Ishikawa (cell line): ENCODE measurements at regions not wholly inside any gene's neighbourhood (a gene's known extent, or its start where the extent isn't known, plus 50 kb on each side); places are given as distances from the start of the nearest gene placed in this dataset.

Experiments used
- CEBPB ChIP-seq: IDR thresholded peaks from 2 replicates; pipeline ENCODE4 v1.6.1; 2012
- EGR1 ChIP-seq: IDR thresholded peaks from 2 replicates; pipeline ENCODE4 v1.6.1; 2012
- EP300 ChIP-seq: IDR thresholded peaks from 2 replicates; pipeline ENCODE4 v1.6.1; 2012; ENCODE audit warnings: borderline replicate concordance
- NFIC ChIP-seq: IDR thresholded peaks from 2 replicates; pipeline ENCODE4 v1.6.1; 2012
- RAD21 ChIP-seq: IDR thresholded peaks from 2 replicates; pipeline ENCODE4 v1.6.1; 2012; ENCODE audit warnings: low read depth
- TEAD4 ChIP-seq: IDR thresholded peaks from 2 replicates; pipeline ENCODE4 v1.6.1; 2012
- YY1 ChIP-seq: IDR thresholded peaks from 2 replicates; pipeline ENCODE4 v1.6.1; 2012; ENCODE audit warnings: low read depth
- TF ChIP-seq, protein P1 (sequence below): IDR thresholded peaks from 2 replicates; pipeline ENCODE4 v1.6.1; 2012; ENCODE audit warnings: low read depth, mild to moderate bottlenecking

DNA sequence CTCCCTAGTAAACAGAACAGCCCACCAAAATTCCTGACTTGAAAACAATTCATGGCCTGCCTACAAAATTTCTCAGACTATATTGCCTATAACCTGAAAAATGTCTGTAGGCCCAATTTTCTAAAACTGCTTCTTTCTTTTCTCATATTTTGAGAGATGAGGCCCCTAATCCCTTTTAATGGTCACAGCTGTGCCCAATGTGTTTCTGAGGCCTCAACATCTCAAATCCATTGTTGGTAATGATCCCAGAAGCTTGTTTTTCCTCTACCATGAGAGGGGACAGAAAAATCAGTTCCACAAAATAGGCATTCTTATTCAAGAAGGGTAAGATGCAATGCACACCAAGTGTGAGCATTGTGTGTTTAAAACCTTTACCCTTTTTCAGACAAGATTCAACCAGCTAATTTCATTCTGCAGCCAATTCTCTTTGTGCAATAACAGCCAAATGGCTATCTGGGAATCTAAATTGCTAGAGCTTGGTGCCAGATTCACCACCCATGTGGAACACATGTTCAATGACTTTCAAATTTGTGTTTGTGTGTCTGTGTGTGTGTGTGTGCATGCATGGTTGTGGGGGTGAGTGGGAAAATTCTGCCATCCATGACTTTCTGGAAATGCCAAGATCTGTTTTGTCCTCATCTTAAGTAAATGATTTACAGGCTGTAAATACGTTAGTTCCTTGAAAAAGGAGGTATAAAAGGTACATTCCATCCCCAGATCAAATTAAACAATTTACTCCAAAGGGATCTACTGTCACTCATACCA is 319.5 kb downstream of the TNS1 start:
- no peak for TF ChIP-seq EP300
- no peak for TF ChIP-seq YY1
- TF ChIP-seq RAD21, result no peak
- TF ChIP-seq TEAD4, result no peak
- no peak for TF ChIP-seq NFIC
- TF ChIP-seq EGR1, result no peak
- TF ChIP-seq, protein P1, sequence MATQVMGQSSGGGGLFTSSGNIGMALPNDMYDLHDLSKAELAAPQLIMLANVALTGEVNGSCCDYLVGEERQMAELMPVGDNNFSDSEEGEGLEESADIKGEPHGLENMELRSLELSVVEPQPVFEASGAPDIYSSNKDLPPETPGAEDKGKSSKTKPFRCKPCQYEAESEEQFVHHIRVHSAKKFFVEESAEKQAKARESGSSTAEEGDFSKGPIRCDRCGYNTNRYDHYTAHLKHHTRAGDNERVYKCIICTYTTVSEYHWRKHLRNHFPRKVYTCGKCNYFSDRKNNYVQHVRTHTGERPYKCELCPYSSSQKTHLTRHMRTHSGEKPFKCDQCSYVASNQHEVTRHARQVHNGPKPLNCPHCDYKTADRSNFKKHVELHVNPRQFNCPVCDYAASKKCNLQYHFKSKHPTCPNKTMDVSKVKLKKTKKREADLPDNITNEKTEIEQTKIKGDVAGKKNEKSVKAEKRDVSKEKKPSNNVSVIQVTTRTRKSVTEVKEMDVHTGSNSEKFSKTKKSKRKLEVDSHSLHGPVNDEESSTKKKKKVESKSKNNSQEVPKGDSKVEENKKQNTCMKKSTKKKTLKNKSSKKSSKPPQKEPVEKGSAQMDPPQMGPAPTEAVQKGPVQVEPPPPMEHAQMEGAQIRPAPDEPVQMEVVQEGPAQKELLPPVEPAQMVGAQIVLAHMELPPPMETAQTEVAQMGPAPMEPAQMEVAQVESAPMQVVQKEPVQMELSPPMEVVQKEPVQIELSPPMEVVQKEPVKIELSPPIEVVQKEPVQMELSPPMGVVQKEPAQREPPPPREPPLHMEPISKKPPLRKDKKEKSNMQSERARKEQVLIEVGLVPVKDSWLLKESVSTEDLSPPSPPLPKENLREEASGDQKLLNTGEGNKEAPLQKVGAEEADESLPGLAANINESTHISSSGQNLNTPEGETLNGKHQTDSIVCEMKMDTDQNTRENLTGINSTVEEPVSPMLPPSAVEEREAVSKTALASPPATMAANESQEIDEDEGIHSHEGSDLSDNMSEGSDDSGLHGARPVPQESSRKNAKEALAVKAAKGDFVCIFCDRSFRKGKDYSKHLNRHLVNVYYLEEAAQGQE, result no peak
- TF ChIP-seq CEBPB, result no peak
